ENCODE measurements at regions not wholly inside any gene's neighbourhood (a gene's known extent, or its start where the extent isn't known, plus 50 kb on each side); places are given as distances from the start of the nearest gene placed in this dataset.

- Mint-ChIP-seq H3K4me3 (no peak overlapping the region), H3K9me3 (ENCODE audit: insufficient read depth) (peaks cover 9% of the 10 kb centered on the region), H3K27me3 (ENCODE audit: low read depth) (no peaks in the 10 kb centered on the region), H3K36me3 (ENCODE audit: low read depth) (no peaks in the 10 kb centered on the region), H3K4me1 (ENCODE audit: low read depth) (no peaks in the 10 kb centered on the region), H3K27ac (no peak overlapping the region)
- POLR2A ChIA-PET, result no interaction called here
- ATAC-seq, result no peak
- no peak for DNase-seq
- CTCF ChIA-PET, result no interaction called here
Observed at GRCh38 chr18:41034413-41034812, 920.6 kb upstream of the PIK3C3 start.

DNA sequence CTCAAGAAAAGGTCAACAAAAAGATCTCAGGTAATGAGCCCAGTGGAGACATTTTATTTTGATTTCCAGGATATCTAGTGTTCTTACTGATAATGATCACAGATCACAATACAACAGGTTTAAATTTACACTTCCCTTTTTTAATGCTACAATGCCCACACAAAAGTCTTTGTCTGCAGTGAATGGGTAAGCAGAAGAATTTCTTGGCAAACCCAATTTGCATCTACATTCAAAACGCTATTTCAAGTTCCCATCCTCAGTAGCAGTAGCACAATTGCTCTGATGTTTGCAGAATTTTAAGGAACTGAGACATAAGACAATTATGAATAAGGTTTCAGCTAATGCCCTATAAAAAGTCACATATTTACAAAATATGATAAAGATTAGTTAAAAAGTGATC lies 929.4 kb upstream of the PIK3C3 start:
- no peak overlapping the region for H3K4me3 Mint-ChIP-seq
- peaks cover 9% of the 10 kb centered on the region for H3K9me3 Mint-ChIP-seq (ENCODE audit: insufficient read depth)
- no peaks in the 10 kb centered on the region for H3K36me3 Mint-ChIP-seq (ENCODE audit: low read depth)
- DNase-seq (no peak), ATAC-seq (no peak)
- POLR2A ChIA-PET, result no interaction called here
- no peak overlapping the region for H3K27ac Mint-ChIP-seq
- H3K4me1 Mint-ChIP-seq (ENCODE audit: low read depth), result no peaks in the 10 kb centered on the region
- H3K27me3 Mint-ChIP-seq (ENCODE audit: low read depth), result no peaks in the 10 kb centered on the region
- CTCF ChIA-PET, result no interaction called here

GRCh38 chr18:41024792-41025191 lies 930.2 kb upstream of the PIK3C3 start:
- H3K36me3 Mint-ChIP-seq (ENCODE audit: low read depth), result no peaks in the 10 kb centered on the region
- CTCF ChIA-PET, result no interaction called here
- DNase-seq (no peak), ATAC-seq (no peak)
- POLR2A ChIA-PET, result no interaction called here
- peaks cover 9% of the 10 kb centered on the region for H3K9me3 Mint-ChIP-seq (ENCODE audit: insufficient read depth)
- H3K27me3 Mint-ChIP-seq (ENCODE audit: low read depth), result no peaks in the 10 kb centered on the region
- H3K4me1 Mint-ChIP-seq (ENCODE audit: low read depth), result no peaks in the 10 kb centered on the region
- H3K27ac Mint-ChIP-seq, result no peak overlapping the region
- H3K4me3 Mint-ChIP-seq, result no peak overlapping the region

DNA sequence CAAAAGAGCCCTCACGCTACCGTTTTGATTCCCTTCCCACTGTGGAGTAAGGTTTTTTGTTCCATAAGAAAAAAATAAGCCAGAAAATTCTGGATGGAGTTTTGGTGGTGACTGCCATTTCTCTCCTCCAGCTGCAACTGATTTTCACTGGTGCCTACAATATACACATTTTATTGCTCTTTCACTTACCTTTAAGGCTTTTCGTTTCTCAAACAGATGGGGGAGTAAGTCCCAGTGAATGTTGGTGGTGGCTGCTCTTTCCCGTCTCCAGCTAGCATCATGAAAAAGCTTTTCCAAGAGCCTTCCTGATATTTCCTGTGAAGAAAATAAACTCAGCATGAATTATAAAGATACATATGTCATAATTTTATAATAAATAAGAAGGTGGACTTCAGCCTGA lies 932.5 kb upstream of the PIK3C3 start:
- CTCF ChIA-PET, result no interaction called here
- H3K4me1 Mint-ChIP-seq (ENCODE audit: low read depth), result no peaks in the 10 kb centered on the region
- H3K36me3 Mint-ChIP-seq (ENCODE audit: low read depth), result no peaks in the 10 kb centered on the region
- no peak for DNase-seq
- H3K27me3 Mint-ChIP-seq (ENCODE audit: low read depth), result no peaks in the 10 kb centered on the region
- POLR2A ChIA-PET, result no interaction called here
- H3K27ac Mint-ChIP-seq, result no peak overlapping the region
- ATAC-seq, result no peak
- H3K9me3 Mint-ChIP-seq (ENCODE audit: insufficient read depth), result peaks cover 15% of the 10 kb centered on the region
- H3K4me3 Mint-ChIP-seq, result no peak overlapping the region

GRCh38 chr18:41021089-41021488 lies 933.9 kb upstream of the PIK3C3 start:
- peaks cover 24% of the 10 kb centered on the region for H3K9me3 Mint-ChIP-seq (ENCODE audit: insufficient read depth)
- H3K4me1 Mint-ChIP-seq (ENCODE audit: low read depth), result no peaks in the 10 kb centered on the region
- no peaks in the 10 kb centered on the region for H3K27me3 Mint-ChIP-seq (ENCODE audit: low read depth)
- no peaks in the 10 kb centered on the region for H3K36me3 Mint-ChIP-seq (ENCODE audit: low read depth)
- ATAC-seq (no peak), DNase-seq (no peak)
- H3K4me3 Mint-ChIP-seq, result no peak overlapping the region
- H3K27ac Mint-ChIP-seq, result no peak overlapping the region
- CTCF ChIA-PET, result no interaction called here
- POLR2A ChIA-PET, result no interaction called here

DNA sequence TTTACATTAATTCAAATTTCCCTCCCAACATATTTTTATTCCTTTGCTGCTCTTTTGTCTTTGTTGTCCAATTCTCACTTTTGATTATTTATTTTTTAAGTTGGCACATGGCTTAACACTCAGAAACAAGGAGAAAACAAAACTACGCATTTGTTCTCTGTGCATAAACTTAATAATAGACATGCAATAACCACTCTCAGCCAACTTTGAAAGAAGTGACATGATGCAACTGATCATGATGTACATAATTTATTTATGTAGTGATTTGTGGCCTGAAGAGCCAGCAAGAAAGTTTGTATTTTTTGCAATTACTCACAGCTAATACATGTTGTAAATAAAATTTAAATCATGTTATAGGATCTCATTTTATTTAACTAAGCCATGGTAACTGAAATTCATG lies 942.8 kb upstream of the PIK3C3 start:
- H3K27me3 Mint-ChIP-seq (ENCODE audit: low read depth), result no peaks in the 10 kb centered on the region
- no peak for ATAC-seq

DNA sequence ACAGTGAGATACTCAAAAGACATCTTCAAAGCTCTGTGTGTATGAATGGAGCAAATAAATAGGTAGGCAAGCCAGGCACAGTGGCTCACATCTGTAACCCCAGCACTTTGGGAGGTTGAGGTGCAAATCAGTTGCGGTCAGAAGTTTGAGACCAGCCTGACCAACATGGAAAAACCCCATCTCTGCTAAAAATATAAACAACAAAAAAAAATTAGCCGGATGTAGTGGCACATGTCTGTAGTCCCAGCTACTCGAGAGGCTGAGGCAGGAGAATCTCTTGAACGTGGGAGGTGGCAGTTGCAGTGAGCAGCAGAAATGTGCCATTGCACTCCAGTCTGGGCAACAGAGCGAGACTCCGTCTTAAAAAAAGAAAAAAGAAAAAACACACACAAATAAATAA lies 945.1 kb upstream of the PIK3C3 start:
- ChIA-PET POLR2A (no interaction called here), CTCF (no interaction called here)
- no peak for ATAC-seq
- no peaks in the 10 kb centered on the region for H3K4me1 Mint-ChIP-seq (ENCODE audit: low read depth)
- DNase-seq, result no peak
- no peaks in the 10 kb centered on the region for H3K27me3 Mint-ChIP-seq (ENCODE audit: low read depth)
- no peaks in the 10 kb centered on the region for H3K9me3 Mint-ChIP-seq (ENCODE audit: insufficient read depth)
- H3K4me3 Mint-ChIP-seq, result no peak overlapping the region
- no peak overlapping the region for H3K27ac Mint-ChIP-seq
- H3K36me3 Mint-ChIP-seq (ENCODE audit: low read depth), result no peaks in the 10 kb centered on the region

More for the DNA sequence above, 942.8 kb upstream of the PIK3C3 start:
- ChIA-PET POLR2A (no interaction called here), CTCF (no interaction called here)
- no peaks in the 10 kb centered on the region for H3K4me1 Mint-ChIP-seq (ENCODE audit: low read depth)
- no peak overlapping the region for H3K4me3 Mint-ChIP-seq
- peaks cover 11% of the 10 kb centered on the region for H3K9me3 Mint-ChIP-seq (ENCODE audit: insufficient read depth)
- no peak for DNase-seq
- H3K27ac Mint-ChIP-seq, result no peak overlapping the region
- no peaks in the 10 kb centered on the region for H3K36me3 Mint-ChIP-seq (ENCODE audit: low read depth)

- H3K4me3 Mint-ChIP-seq, result no peak overlapping the region
- H3K4me1 Mint-ChIP-seq (ENCODE audit: low read depth), result no peaks in the 10 kb centered on the region
- ATAC-seq (no peak), DNase-seq (no peak)
- no peak overlapping the region for H3K27ac Mint-ChIP-seq
- no peaks in the 10 kb centered on the region for H3K36me3 Mint-ChIP-seq (ENCODE audit: low read depth)
- ChIA-PET POLR2A (no interaction called here), CTCF (no interaction called here)
- no peaks in the 10 kb centered on the region for H3K27me3 Mint-ChIP-seq (ENCODE audit: low read depth)
- peaks cover 4% of the 10 kb centered on the region for H3K9me3 Mint-ChIP-seq (ENCODE audit: insufficient read depth)
Observed at GRCh38 chr18:41004324-41004723, 950.7 kb upstream of the PIK3C3 start.

- ATAC-seq (no peak), DNase-seq (no peak)
- no peaks in the 10 kb centered on the region for H3K4me1 Mint-ChIP-seq (ENCODE audit: low read depth)
- peaks cover 16% of the 10 kb centered on the region for H3K9me3 Mint-ChIP-seq (ENCODE audit: insufficient read depth)
- ChIA-PET POLR2A (no interaction called here), CTCF (no interaction called here)
- no peak overlapping the region for H3K4me3 Mint-ChIP-seq
- H3K36me3 Mint-ChIP-seq (ENCODE audit: low read depth), result no peaks in the 10 kb centered on the region
- H3K27ac Mint-ChIP-seq, result no peak overlapping the region
- H3K27me3 Mint-ChIP-seq (ENCODE audit: low read depth), result no peaks in the 10 kb centered on the region
Observed at GRCh38 chr18:40995529-40995928, 959.5 kb upstream of the PIK3C3 start.

GRCh38 chr18:40993363-40993762 lies 961.7 kb upstream of the PIK3C3 start:
- Mint-ChIP-seq H3K27me3 (ENCODE audit: low read depth) (no peaks in the 10 kb centered on the region), H3K4me1 (ENCODE audit: low read depth) (no peaks in the 10 kb centered on the region), H3K27ac (no peak overlapping the region), H3K4me3 (no peak overlapping the region), H3K36me3 (ENCODE audit: low read depth) (no peaks in the 10 kb centered on the region), H3K9me3 (ENCODE audit: insufficient read depth) (peaks cover 13% of the 10 kb centered on the region)
- CTCF ChIA-PET, result no interaction called here
- POLR2A ChIA-PET, result no interaction called here
- DNase-seq (no peak), ATAC-seq (no peak)

- Mint-ChIP-seq H3K36me3 (ENCODE audit: low read depth) (no peaks in the 10 kb centered on the region), H3K27me3 (ENCODE audit: low read depth) (no peaks in the 10 kb centered on the region), H3K4me3 (no peak overlapping the region), H3K27ac (no peak overlapping the region), H3K4me1 (ENCODE audit: low read depth) (no peaks in the 10 kb centered on the region), H3K9me3 (ENCODE audit: insufficient read depth) (peaks cover 5% of the 10 kb centered on the region)
- POLR2A ChIA-PET, result no interaction called here
- no peak for ATAC-seq
- CTCF ChIA-PET, result no interaction called here
- DNase-seq, result no peak
Observed at GRCh38 chr18:40987581-40987980, 967.5 kb upstream of the PIK3C3 start.

DNA sequence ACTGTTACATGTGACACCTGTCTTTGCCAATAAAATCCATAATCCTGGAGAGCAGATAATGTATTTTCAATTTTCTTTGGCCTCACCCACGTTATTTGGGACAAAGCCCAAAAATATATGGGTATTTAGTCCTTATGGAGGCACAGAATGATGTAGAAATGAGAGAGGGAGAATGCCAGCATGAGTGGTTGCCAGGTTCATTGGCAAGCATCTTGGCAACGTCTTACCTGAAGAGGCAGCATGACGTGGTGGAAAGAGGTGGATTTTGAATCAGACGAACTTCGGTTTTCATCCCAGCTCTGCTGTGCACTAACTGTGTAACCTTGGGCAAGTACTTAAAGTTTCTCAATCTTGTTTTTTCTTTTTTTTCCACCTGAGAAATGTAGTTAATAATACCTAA lies 969.6 kb upstream of the PIK3C3 start:
- ChIA-PET CTCF (no interaction called here), POLR2A (no interaction called here)
- no peak for ATAC-seq
- DNase-seq, result no peak
- Mint-ChIP-seq H3K27me3 (ENCODE audit: low read depth) (no peaks in the 10 kb centered on the region), H3K9me3 (ENCODE audit: insufficient read depth) (no peaks in the 10 kb centered on the region), H3K36me3 (ENCODE audit: low read depth) (no peaks in the 10 kb centered on the region), H3K4me1 (ENCODE audit: low read depth) (no peaks in the 10 kb centered on the region), H3K4me3 (no peak overlapping the region), H3K27ac (no peak overlapping the region)

- Mint-ChIP-seq H3K36me3 (ENCODE audit: low read depth) (no peaks in the 10 kb centered on the region), H3K27me3 (ENCODE audit: low read depth) (no peaks in the 10 kb centered on the region), H3K4me1 (ENCODE audit: low read depth) (no peaks in the 10 kb centered on the region), H3K9me3 (ENCODE audit: insufficient read depth) (no peaks in the 10 kb centered on the region), H3K27ac (no peak overlapping the region), H3K4me3 (no peak overlapping the region)
- POLR2A ChIA-PET, result no interaction called here
- ATAC-seq, result no peak
- no peak for DNase-seq
- CTCF ChIA-PET, result no interaction called here
Observed at GRCh38 chr18:40984856-40985255, 970.2 kb upstream of the PIK3C3 start.

DNA sequence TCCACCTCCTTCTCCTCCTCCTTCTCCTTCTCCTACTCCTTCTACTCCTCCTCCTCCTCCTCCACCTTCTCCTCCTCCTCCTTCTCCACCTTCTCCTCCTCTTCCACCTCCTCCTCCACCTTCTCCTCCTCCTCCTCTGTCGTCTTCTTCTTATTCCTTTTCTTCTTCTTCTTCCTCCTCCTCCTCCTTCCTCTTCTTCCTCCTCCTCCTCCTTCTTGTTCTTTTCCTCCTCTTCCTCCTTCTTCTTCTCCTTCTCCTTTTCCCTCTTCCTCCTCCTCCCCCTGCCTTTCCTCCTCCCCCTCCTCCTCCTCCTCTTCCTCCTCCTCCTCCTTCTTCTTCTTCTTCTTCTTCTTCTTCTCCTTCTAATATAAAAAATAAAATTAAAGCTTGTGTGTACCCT lies 971.2 kb upstream of the PIK3C3 start:
- peaks cover 4% of the 10 kb centered on the region for H3K9me3 Mint-ChIP-seq (ENCODE audit: insufficient read depth)

More for the DNA sequence above, 971.2 kb upstream of the PIK3C3 start:
- no peak for DNase-seq
- ATAC-seq, result no peak
- no peak overlapping the region for H3K4me3 Mint-ChIP-seq
- H3K27ac Mint-ChIP-seq, result no peak overlapping the region
- no peaks in the 10 kb centered on the region for H3K4me1 Mint-ChIP-seq (ENCODE audit: low read depth)
- H3K36me3 Mint-ChIP-seq (ENCODE audit: low read depth), result no peaks in the 10 kb centered on the region
- ChIA-PET POLR2A (no interaction called here), CTCF (no interaction called here)
- H3K27me3 Mint-ChIP-seq (ENCODE audit: low read depth), result no peaks in the 10 kb centered on the region
